ENCODE measurements at regions not wholly inside any gene's neighbourhood (a gene's known extent, or its start where the extent isn't known, plus 50 kb on each side); places are given as distances from the start of the nearest gene placed in this dataset.

- no peak for TF ChIP-seq RAD21 (conservative IDR thresholded peaks at IDR 0.05)
- TF ChIP-seq EZH2 (IDR thresholded peaks at IDR 0.05; ENCODE audit: borderline replicate concordance, insufficient read depth, low read length, poor library complexity, severe bottlenecking) = no peak
- TF ChIP-seq REST (IDR thresholded peaks at IDR 0.05; ENCODE audit: borderline replicate concordance) = no peak
- no peak for TF ChIP-seq CTCF (IDR thresholded peaks at IDR 0.05; ENCODE audit: poor library complexity, severe bottlenecking)
- no peak for TF ChIP-seq TAF1 (IDR thresholded peaks at IDR 0.05; ENCODE audit: low read depth)
- TF ChIP-seq EP300 (conservative IDR thresholded peaks at IDR 0.05; ENCODE audit: poor library complexity, severe bottlenecking) = no peak
- no peak for TF ChIP-seq POLR2AphosphoS5 (IDR thresholded peaks at IDR 0.05)
- no peak for TF ChIP-seq SMC3 (conservative IDR thresholded peaks at IDR 0.05; ENCODE audit: poor library complexity)
- no peak for TF ChIP-seq MXI1 (conservative IDR thresholded peaks at IDR 0.05; ENCODE audit: poor library complexity, severe bottlenecking)
- Histone ChIP-seq H3K9ac (ENCODE audit: low read length) (no peak overlapping the region), H3K4me3 (ENCODE audit: low read length) (no peak overlapping the region), H3K36me3 (ENCODE audit: insufficient read depth, low read length) (no peaks in the 10 kb centered on the region), H3K9me3 (ENCODE audit: low read length) (no peaks in the 10 kb centered on the region), H3F3A (ENCODE audit: insufficient read depth, low read length, poor library complexity, severe bottlenecking) (no peaks in the 10 kb centered on the region), H3K79me2 (replicated peaks; ENCODE audit: insufficient read depth, low read length) (no peaks in the 10 kb centered on the region), H4K20me1 (ENCODE audit: insufficient read depth) (no peaks in the 10 kb centered on the region), H3K9me2 (ENCODE audit: insufficient read depth, low read length) (no peaks in the 10 kb centered on the region), H2AFZ (ENCODE audit: low read depth, low read length) (no peak overlapping the region), H3K4me2 (ENCODE audit: low read length) (no peak overlapping the region), H3K27ac (ENCODE audit: low read length) (no peak overlapping the region), H3K27me3 (ENCODE audit: insufficient read depth, low read depth, low read length) (no peaks in the 10 kb centered on the region)
Measured at GRCh38 chr10:129373718-129374117, 93.3 kb upstream of the MGMT start.

GRCh38 chr10:129375171-129375570 is 91.9 kb upstream of the MGMT start:
- Histone ChIP-seq H2AFZ (ENCODE audit: low read depth, low read length) (no peak overlapping the region), H3K4me2 (ENCODE audit: low read length) (no peak overlapping the region), H3K27ac (ENCODE audit: low read length) (no peak overlapping the region), H3K9ac (ENCODE audit: low read length) (no peak overlapping the region), H3K27me3 (ENCODE audit: insufficient read depth, low read depth, low read length) (no peaks in the 10 kb centered on the region), H3K36me3 (ENCODE audit: insufficient read depth, low read length) (no peaks in the 10 kb centered on the region), H4K20me1 (ENCODE audit: insufficient read depth) (no peaks in the 10 kb centered on the region), H3K4me3 (ENCODE audit: low read length) (no peak overlapping the region), H3K9me3 (ENCODE audit: low read length) (no peaks in the 10 kb centered on the region), H3K79me2 (replicated peaks; ENCODE audit: insufficient read depth, low read length) (no peaks in the 10 kb centered on the region), H3F3A (ENCODE audit: insufficient read depth, low read length, poor library complexity, severe bottlenecking) (no peaks in the 10 kb centered on the region), H3K9me2 (ENCODE audit: insufficient read depth, low read length) (no peaks in the 10 kb centered on the region)
- TF ChIP-seq POLR2AphosphoS5 (IDR thresholded peaks at IDR 0.05) = no peak
- no peak for TF ChIP-seq SMC3 (conservative IDR thresholded peaks at IDR 0.05; ENCODE audit: poor library complexity)
- TF ChIP-seq TAF1 (IDR thresholded peaks at IDR 0.05; ENCODE audit: low read depth) = no peak
- TF ChIP-seq EZH2 (IDR thresholded peaks at IDR 0.05; ENCODE audit: borderline replicate concordance, insufficient read depth, low read length, poor library complexity, severe bottlenecking) = no peak
- TF ChIP-seq EP300 (conservative IDR thresholded peaks at IDR 0.05; ENCODE audit: poor library complexity, severe bottlenecking) = no peak
- TF ChIP-seq MXI1 (conservative IDR thresholded peaks at IDR 0.05; ENCODE audit: poor library complexity, severe bottlenecking) = no peak
- no peak for TF ChIP-seq REST (IDR thresholded peaks at IDR 0.05; ENCODE audit: borderline replicate concordance)
